NOMO-1 (cell line): ENCODE measurements at regions not wholly inside any gene's neighbourhood (a gene's known extent, or its start where the extent isn't known, plus 50 kb on each side); places are given as distances from the start of the nearest gene placed in this dataset.

Experiments
- DNase-seq, 2 experiments: peaks; one replicate each; lab custom pipeline; 2025; ENCODE audit not compliant: unreplicated experiment in 2 of 2; lab: John Stamatoyannopoulos, UW

GRCh38 chr3:55413236-55413635 lies 73.9 kb downstream of the WNT5A start:
- no peak for DNase-seq

GRCh38 chr3:55412545-55412944 lies 74.6 kb downstream of the WNT5A start:
- DNase-seq: no peak

- DNase-seq: no peak
Observed at GRCh38 chr3:55409806-55410205, 77.3 kb downstream of the WNT5A start.

GRCh38 chr3:55408193-55408826 lies 78.8 kb downstream of the WNT5A start:
- DNase-seq: no peak

- no peak for DNase-seq
Observed at GRCh38 chr3:55407426-55407820, 79.7 kb downstream of the WNT5A start.

GRCh38 chr3:55406696-55407425 lies 80.2 kb downstream of the WNT5A start:
- no peak for DNase-seq

- DNase-seq: no peak
Observed at GRCh38 chr3:55405436-55405835, 81.7 kb downstream of the WNT5A start.

- DNase-seq: no peak
Observed at GRCh38 chr3:55402886-55403609, 84.1 kb downstream of the WNT5A start.

- no peak for DNase-seq
Observed at GRCh38 chr3:55380561-55380960, 106.5 kb downstream of the WNT5A start.

- no peak for DNase-seq
Observed at GRCh38 chr3:55376753-55377347, 110.3 kb downstream of the WNT5A start.

- no peak for DNase-seq
Observed at GRCh38 chr3:55373423-55373822, 113.7 kb downstream of the WNT5A start.

GRCh38 chr3:55370272-55370671 lies 116.8 kb downstream of the WNT5A start:
- no peak for DNase-seq

GRCh38 chr3:55369141-55369847 lies 117.8 kb downstream of the WNT5A start:
- DNase-seq: no peak

GRCh38 chr3:55368366-55368765 lies 118.7 kb downstream of the WNT5A start:
- no peak for DNase-seq

- DNase-seq: no peak
Observed at GRCh38 chr3:55367384-55367783, 119.7 kb downstream of the WNT5A start.

- no peak for DNase-seq
Observed at GRCh38 chr3:55364421-55364820, 122.7 kb downstream of the WNT5A start.

GRCh38 chr3:55362210-55362960 lies 124.7 kb downstream of the WNT5A start:
- DNase-seq: no peak

- DNase-seq: no peak
Observed at GRCh38 chr3:55357796-55358195, 129.3 kb downstream of the WNT5A start.

- no peak for DNase-seq
Observed at GRCh38 chr3:55352668-55353067, 134.4 kb downstream of the WNT5A start.

GRCh38 chr3:55349851-55350250 lies 137.3 kb downstream of the WNT5A start:
- DNase-seq: no peak
